Keratinocyte (primary cell): ENCODE measurements at regions not wholly inside any gene's neighbourhood (a gene's known extent, or its start where the extent isn't known, plus 50 kb on each side); places are given as distances from the start of the nearest gene placed in this dataset.

Source experiments
- DNase-seq: peaks from one replicate; pipeline ENCODE4 v3.0.0-alpha.2; 2011; ENCODE audit warnings: low read depth, missing footprints, low spot score
- FAIRE-seq: peaks from 2 replicates; lab custom pipeline; 2011; peaks lifted over from hg19 to GRCh38; lab: Jason Lieb, UNC
- H2AFZ ChIP-seq: 2 replicates; pipeline ENCODE4 v1.6.0; 2012; ENCODE audit warnings: low read length, control low read depth, inconsistent platforms; ENCODE audit not compliant: control insufficient read depth
- H3K27ac ChIP-seq: 2 replicates; pipeline ENCODE4 v1.5.1; 2011; ENCODE audit warnings: low read length; ENCODE audit not compliant: control insufficient read depth, insufficient read depth
- H3K27me3 ChIP-seq: 3 replicates; pipeline ENCODE4 v1.6.0; 2011; ENCODE audit warnings: low read length; ENCODE audit not compliant: control insufficient read depth, insufficient read depth; ENCODE audit errors: extremely low read depth
- H3K36me3 ChIP-seq, 2 experiments: 2 replicates in 1 of 2; 3 replicates in 1 of 2; pipeline ENCODE4 v1.5.1; 2011; ENCODE audit warnings: low read length in 2 of 2, mild to moderate bottlenecking in 1 of 2; ENCODE audit not compliant: control insufficient read depth in 2 of 2, insufficient read depth in 2 of 2; ENCODE audit errors: extremely low read depth in 1 of 2
- H3K4me1 ChIP-seq: 3 replicates; pipeline ENCODE4 v1.5.1; 2011; ENCODE audit warnings: low read length; ENCODE audit not compliant: control insufficient read depth, insufficient read depth; ENCODE audit errors: extremely low read depth
- H3K4me2 ChIP-seq: 3 replicates; pipeline ENCODE4 v1.6.0; 2011; ENCODE audit warnings: low read depth, low read length; ENCODE audit not compliant: control insufficient read depth, insufficient read depth; ENCODE audit errors: extremely low read depth
- H3K4me3 ChIP-seq, 3 experiments: fragments of 200-600 bp in 1 of 3; sonication (generic) in 1 of 3; 2 replicates in 2 of 3; 3 replicates in 1 of 3; pipeline ENCODE4 v1.5.1; 2011 to 2016; ENCODE audit warnings: low read length in 3 of 3, mild to moderate bottlenecking in 3 of 3, control low read depth in 2 of 3, inconsistent platforms in 1 of 3, low read depth in 1 of 3, mixed read lengths in 1 of 3, mixed run types in 1 of 3, moderate library complexity in 1 of 3; ENCODE audit not compliant: control insufficient read depth in 2 of 3, insufficient read depth in 2 of 3; ENCODE audit errors: extremely low read depth in 1 of 3
- H3K79me2 ChIP-seq: 2 replicates; pipeline ENCODE4 v1.6.0; 2012; ENCODE audit warnings: low read length; ENCODE audit not compliant: control insufficient read depth, insufficient read depth
- H3K9ac ChIP-seq: 3 replicates; pipeline ENCODE4 v1.6.0; 2011; ENCODE audit warnings: low read length; ENCODE audit not compliant: control insufficient read depth, insufficient read depth; ENCODE audit errors: extremely low read depth
- H3K9me1 ChIP-seq: 3 replicates; pipeline ENCODE4 v1.6.0; 2011; ENCODE audit warnings: low read length; ENCODE audit not compliant: control insufficient read depth, insufficient read depth; ENCODE audit errors: extremely low read depth
- H3K9me3 ChIP-seq: 2 replicates; pipeline ENCODE4 v1.5.1; 2012; ENCODE audit warnings: low read depth, low read length; ENCODE audit not compliant: control insufficient read depth
- H4K20me1 ChIP-seq: 3 replicates; pipeline ENCODE4 v1.6.0; 2011; ENCODE audit warnings: low read length; ENCODE audit not compliant: control insufficient read depth, insufficient read depth; ENCODE audit errors: extremely low read depth
- CTCF ChIP-seq, 3 experiments: IDR thresholded peaks in 1 of 3; conservative IDR thresholded peaks in 1 of 3; optimal IDR thresholded peaks in 1 of 3; 2 replicates in 2 of 3; 3 replicates in 1 of 3; pipeline versions ENCODE3 to v1.5.1; 2011; ENCODE audit warnings: low read length in 3 of 3, mild to moderate bottlenecking in 3 of 3, moderate library complexity in 2 of 3, control low read depth in 1 of 3, inconsistent platforms in 1 of 3; ENCODE audit not compliant: insufficient read depth in 2 of 3; ENCODE audit errors: extremely low read depth in 1 of 3
- EZH2 ChIP-seq: IDR thresholded peaks from one replicate; pipeline ENCODE4 v1.6.1; 2012; ENCODE audit warnings: inconsistent platforms, mild to moderate bottlenecking, low read length, moderate library complexity
- dilution Hi-C: fragments of 300-500 bp; cut with MboI; formaldehyde crosslinking; loops from one replicate; pipeline ENCODE4 v1.7.0; 2020; ENCODE audit warnings: low sequenced_read_pairs; ENCODE audit not compliant: extremely low pct_ligation_motif_present

- no peaks in the 10 kb centered on the region for H3K9me1 ChIP-seq
- dilution Hi-C loops = no loop called here
- no peaks in the 10 kb centered on the region for H3K27me3 ChIP-seq
- no peaks in the 10 kb centered on the region for H3K36me3 ChIP-seq
- H3K9me3 ChIP-seq = no peaks in the 10 kb centered on the region
- no peak for DNase-seq
- H3K4me2 ChIP-seq = no peak overlapping the region
- no peak for FAIRE-seq
- H2AFZ ChIP-seq = no peak overlapping the region
- TF ChIP-seq CTCF (optimal IDR thresholded peaks at IDR 0.05 in 1 of 3, IDR thresholded peaks at IDR 0.05 in 1 of 3, conservative IDR thresholded peaks at IDR 0.05 in 1 of 3; ENCODE audit: extremely low read depth in 1 of 3, insufficient read depth in 2 of 3, low read length in 3 of 3) (no peak), EZH2 (no peak)
- no peaks in the 10 kb centered on the region for H3K79me2 ChIP-seq
- H3K4me3 ChIP-seq = no peak overlapping the region
- no peak overlapping the region for H3K27ac ChIP-seq
- no peak overlapping the region for H3K9ac ChIP-seq
- peaks cover 4% of the 10 kb centered on the region for H3K4me1 ChIP-seq
- H4K20me1 ChIP-seq = no peaks in the 10 kb centered on the region
Measured at GRCh38 chr1:221851336-221851735, 109.4 kb upstream of the DUSP10 start.

GRCh38 chr1:221850470-221851187 lies 108.7 kb upstream of the DUSP10 start:
- Histone ChIP-seq H3K27me3 (no peaks in the 10 kb centered on the region), H3K9ac (no peak overlapping the region), H3K4me1 (peaks cover 10% of the 10 kb centered on the region), H3K27ac (no peak overlapping the region), H2AFZ (no peak overlapping the region), H3K9me1 (no peaks in the 10 kb centered on the region), H3K9me3 (no peaks in the 10 kb centered on the region), H3K4me3 (no peak overlapping the region), H4K20me1 (no peaks in the 10 kb centered on the region), H3K36me3 (no peaks in the 10 kb centered on the region), H3K4me2 (no peak overlapping the region), H3K79me2 (no peaks in the 10 kb centered on the region)
- dilution Hi-C loops = no loop called here
- TF ChIP-seq CTCF (optimal IDR thresholded peaks at IDR 0.05 in 1 of 3, IDR thresholded peaks at IDR 0.05 in 1 of 3, conservative IDR thresholded peaks at IDR 0.05 in 1 of 3; ENCODE audit: extremely low read depth in 1 of 3, insufficient read depth in 2 of 3, low read length in 3 of 3) (no peak), EZH2 (no peak)
- FAIRE-seq (no peak), DNase-seq (no peak)
